ENCODE measurements at regions not wholly inside any gene's neighbourhood (a gene's known extent, or its start where the extent isn't known, plus 50 kb on each side); places are given as distances from the start of the nearest gene placed in this dataset.

DNA sequence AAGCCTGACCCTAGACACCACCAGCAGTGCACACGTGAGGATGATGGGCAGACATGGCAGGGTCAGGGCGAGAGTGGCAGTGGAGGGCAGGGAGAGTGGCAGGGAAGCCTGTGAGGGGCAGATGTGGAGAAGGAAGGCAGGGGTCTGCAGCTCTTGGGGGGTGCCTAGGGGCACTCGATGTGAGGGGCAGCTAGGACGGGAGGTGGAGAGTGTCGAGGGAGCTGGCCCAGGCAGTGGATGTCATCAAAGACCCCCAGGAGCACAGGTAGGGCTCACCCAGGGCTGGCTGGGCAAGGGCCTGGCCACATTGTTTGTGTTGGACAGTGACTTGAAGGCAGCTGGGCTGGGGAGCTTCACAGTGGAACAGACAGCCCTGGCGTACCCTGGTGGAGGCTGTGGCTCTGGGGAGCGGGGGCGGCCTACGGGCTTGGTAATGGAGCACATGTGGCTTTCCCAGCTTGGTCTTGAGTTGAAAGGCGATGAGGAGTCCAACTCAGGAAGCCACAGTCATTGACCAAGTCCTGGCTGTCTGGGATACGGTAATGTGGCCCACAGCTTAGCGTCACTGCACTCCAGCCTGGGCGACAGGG lies 87.1 kb downstream of the RTP5 start:
- TF ChIP-seq, protein P1, sequence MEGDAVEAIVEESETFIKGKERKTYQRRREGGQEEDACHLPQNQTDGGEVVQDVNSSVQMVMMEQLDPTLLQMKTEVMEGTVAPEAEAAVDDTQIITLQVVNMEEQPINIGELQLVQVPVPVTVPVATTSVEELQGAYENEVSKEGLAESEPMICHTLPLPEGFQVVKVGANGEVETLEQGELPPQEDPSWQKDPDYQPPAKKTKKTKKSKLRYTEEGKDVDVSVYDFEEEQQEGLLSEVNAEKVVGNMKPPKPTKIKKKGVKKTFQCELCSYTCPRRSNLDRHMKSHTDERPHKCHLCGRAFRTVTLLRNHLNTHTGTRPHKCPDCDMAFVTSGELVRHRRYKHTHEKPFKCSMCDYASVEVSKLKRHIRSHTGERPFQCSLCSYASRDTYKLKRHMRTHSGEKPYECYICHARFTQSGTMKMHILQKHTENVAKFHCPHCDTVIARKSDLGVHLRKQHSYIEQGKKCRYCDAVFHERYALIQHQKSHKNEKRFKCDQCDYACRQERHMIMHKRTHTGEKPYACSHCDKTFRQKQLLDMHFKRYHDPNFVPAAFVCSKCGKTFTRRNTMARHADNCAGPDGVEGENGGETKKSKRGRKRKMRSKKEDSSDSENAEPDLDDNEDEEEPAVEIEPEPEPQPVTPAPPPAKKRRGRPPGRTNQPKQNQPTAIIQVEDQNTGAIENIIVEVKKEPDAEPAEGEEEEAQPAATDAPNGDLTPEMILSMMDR (IDR thresholded peaks at IDR 0.05; ENCODE audit: insufficient read depth, low read length) = no peak
- TF ChIP-seq, protein P2, sequence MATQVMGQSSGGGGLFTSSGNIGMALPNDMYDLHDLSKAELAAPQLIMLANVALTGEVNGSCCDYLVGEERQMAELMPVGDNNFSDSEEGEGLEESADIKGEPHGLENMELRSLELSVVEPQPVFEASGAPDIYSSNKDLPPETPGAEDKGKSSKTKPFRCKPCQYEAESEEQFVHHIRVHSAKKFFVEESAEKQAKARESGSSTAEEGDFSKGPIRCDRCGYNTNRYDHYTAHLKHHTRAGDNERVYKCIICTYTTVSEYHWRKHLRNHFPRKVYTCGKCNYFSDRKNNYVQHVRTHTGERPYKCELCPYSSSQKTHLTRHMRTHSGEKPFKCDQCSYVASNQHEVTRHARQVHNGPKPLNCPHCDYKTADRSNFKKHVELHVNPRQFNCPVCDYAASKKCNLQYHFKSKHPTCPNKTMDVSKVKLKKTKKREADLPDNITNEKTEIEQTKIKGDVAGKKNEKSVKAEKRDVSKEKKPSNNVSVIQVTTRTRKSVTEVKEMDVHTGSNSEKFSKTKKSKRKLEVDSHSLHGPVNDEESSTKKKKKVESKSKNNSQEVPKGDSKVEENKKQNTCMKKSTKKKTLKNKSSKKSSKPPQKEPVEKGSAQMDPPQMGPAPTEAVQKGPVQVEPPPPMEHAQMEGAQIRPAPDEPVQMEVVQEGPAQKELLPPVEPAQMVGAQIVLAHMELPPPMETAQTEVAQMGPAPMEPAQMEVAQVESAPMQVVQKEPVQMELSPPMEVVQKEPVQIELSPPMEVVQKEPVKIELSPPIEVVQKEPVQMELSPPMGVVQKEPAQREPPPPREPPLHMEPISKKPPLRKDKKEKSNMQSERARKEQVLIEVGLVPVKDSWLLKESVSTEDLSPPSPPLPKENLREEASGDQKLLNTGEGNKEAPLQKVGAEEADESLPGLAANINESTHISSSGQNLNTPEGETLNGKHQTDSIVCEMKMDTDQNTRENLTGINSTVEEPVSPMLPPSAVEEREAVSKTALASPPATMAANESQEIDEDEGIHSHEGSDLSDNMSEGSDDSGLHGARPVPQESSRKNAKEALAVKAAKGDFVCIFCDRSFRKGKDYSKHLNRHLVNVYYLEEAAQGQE (IDR thresholded peaks at IDR 0.05; ENCODE audit: insufficient replicate concordance, low read depth) = no peak
- TF ChIP-seq POLR2AphosphoS5 (IDR thresholded peaks at IDR 0.05; ENCODE audit: low read depth) = no peak
- TF ChIP-seq SPI1 (IDR thresholded peaks at IDR 0.05; ENCODE audit: borderline replicate concordance, low read depth) = no peak
- no peak for TF ChIP-seq GABPA (IDR thresholded peaks at IDR 0.05; ENCODE audit: low read depth)
